Mucosa of gallbladder (tissue), 1 donor: ENCODE measurements at regions not wholly inside any gene's neighbourhood (a gene's known extent, or its start where the extent isn't known, plus 50 kb on each side); places are given as distances from the start of the nearest gene placed in this dataset.

Experiments
- DNase-seq: peaks from one replicate; pipeline ENCODE4 v3.0.0-alpha.2; 2020; ENCODE audit warnings: low spot score
- donor health status: DM: no; HTN: no; CAD: no.

DNA sequence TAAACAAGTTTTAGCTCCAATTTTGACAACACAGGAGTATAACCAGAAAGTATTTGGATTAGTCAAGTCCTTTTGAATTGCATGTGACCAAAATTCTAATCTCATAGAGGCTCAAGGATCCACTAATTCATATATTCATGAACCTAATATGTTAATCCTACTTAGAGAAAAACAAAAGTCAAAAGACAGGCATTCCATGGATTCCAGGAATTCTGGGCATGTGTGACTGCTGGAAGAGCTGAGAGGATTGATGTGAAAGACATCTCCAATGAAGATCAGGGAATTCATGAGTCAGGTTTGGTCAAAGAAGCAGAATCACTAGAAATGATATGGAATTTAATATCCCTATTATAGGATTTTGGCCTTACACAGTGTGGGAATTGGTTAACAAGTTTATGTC is 1494.6 kb upstream of the DDX18 start:
- no peak for DNase-seq

DNA sequence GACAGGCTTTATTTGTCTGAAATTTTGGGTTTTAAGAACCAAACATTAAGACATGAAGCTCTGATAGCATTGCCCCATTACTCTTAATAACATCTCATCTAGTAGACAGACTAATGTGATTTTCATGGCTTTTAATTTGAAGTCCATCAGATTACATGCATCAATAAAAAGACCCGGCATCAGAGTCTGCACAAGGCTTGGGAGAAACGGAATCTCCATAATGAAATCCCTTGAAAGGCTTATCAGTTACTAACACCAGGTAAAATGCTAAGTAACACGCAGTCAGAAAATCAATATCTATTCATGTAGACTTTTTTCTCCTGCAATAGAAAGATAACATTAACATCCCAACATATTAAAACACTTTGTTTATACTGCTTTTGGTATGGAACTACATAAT is 1485.2 kb upstream of the DDX18 start:
- DNase-seq = no peak

DNA sequence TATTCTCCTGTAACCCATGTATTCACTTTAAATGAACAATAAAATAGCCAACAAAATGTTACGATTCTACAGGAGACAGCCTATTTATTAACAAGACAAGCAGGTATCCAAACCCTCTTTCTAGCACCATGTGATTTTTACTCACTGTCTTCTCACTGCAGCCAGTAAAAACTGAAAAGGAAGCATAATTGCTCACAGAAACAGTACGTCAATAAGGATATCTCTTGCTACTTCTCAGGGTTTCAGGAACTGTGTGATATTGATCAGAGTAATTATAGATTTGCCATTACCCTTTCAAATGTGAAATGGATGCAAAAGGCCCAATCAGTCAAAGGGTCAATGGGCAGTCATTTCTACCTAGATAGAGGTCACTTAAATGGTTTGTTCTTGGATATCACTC is 1473.8 kb upstream of the DDX18 start:
- no peak for DNase-seq

DNA sequence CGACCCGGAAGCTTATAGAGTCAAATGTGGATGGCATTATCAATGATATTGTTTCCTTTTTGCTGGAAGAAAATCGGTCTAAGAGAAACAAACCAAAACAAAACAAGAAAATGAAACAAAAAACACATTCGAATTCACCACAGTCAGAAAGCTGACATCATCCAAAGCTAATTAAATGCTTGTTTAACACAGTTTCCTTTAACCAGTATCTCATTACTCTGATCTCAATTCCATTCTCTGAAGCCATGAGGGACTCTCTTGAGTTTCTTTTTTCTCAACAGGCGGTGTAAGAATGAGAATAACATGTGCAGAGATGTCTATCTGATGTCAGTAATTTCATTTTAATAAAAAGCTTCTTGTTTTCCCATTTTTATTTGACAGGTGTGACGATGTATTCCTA is 1448.3 kb upstream of the DDX18 start:
- no peak for DNase-seq

DNA sequence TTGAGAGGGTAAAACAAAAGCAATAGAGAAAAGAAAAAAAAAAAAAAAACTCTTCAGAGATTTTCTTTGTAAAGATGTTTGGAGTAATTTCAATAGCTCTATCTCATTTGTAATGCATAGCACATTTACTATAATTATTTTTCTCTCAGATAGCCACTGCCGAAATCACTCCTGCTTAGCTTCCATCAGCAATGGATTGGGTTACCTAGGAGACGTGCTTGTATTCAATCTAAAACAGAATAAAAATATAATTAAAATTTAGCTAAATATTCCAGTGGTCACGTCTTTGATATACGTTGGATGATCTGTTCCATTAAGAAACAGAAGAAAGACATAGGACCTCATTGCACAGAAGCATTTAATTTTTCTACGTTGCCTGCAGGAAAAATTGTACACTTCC is 1435.7 kb upstream of the DDX18 start:
- no peak for DNase-seq

DNA sequence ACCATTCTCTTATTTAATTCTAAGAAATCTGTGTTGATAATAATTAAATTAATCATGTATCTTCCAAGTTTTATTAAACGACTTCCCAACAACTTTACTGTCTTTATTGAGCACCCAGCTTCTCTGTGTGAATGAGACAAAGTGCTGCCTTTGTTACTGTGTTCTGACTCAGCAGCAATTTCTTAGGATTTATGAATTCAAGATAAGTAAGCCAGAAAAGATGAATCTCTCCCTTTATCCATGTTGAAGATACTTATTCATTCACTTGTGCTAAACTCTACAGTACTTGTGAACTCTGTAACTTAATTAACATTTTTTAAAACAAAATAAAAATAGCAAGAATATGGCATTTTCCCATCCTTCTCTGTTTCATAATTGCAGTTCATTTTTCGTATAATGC is 1403.3 kb upstream of the DDX18 start:
- no peak for DNase-seq

DNA sequence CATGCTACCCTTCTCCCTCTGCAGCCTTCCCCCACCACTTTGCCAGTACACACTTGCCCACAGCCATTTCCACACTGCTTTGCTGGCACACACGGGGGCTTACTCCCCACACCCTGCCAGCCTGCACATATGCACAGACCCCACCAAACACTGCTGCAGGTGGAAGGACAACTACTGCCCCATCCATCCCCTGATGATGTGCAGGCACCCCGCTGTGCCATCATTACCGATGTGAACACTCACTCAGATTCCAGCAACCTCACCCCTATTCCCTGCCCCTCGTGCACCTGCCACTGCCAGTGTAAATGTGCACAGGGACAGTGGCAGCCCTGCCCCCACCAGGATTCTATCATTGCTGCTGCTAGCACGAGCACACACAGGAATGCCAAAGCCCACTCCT is 1400.8 kb upstream of the DDX18 start:
- DNase-seq = no peak

DNA sequence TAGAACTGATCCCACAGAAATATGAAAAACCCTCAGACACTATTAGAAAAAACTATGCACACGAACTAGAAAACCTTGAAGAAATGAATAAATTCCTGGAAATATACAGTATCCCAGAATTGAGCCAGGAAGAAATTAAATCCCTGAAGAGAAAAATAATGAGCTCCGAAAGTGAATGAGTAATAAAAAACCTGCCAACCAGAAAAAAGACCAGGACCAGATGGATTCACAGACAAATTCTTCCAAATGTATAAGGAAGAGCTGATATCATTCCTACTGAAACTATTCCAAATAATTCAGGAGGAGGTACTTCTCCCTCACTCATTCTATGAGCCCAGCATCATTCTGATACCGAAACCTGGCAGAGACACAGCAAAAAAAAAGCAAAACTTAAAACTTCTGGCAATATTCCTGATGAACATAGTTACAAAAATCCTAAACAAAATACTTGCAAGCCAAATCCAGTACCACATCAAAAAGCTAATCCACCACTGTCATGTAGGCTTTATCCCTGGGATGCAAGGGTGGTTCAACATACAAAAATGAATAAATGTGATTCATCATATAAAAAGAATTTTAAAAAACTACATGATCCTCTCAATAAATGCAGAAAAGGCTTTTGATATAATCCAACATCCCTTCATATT is 1397.6 kb upstream of the DDX18 start:
- no peak for DNase-seq

DNA sequence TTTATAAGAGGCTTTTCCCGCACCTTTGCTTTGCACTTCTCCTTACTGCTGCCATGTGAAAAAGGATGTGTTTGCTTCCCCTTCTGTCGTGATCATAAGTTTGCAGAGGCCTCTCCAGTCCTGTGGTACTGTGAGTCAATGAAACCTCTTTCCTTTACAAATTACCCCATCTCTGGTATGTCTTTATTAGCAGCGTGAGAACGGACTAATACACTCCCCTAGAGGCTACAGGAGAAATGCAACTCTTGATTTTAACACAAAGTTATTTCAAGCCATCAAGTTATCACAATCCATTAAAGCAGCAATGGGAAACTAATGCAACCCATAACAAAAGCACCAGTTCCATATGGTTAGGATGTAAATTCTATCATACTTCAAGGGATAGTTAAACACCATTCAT is 1378.8 kb upstream of the DDX18 start:
- no peak for DNase-seq

DNA sequence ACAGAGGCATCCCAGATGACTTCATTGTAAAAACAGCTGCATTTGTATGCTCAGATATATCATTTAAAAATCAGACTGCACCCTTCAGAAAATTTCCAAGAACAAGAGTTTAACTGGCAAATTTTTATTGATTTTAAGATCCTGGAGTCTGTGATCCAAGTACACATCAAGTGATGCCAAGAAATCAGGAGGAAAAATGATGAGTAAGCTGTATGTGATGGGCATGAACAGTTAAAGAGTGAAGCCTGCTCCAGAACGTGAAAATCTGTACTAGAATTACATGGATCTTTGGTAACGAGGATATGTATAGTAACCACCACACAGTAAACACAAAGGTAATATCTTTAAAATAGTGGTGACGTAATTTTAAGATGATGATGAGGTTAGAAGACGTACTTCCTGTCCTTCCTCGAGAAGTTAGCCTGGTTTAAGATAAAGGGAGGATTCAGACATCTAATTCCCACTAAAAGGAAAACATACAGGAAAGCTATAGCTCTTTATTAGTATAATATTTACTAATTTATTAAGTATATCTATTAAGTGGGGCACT is 1374.3 kb upstream of the DDX18 start:
- DNase-seq = no peak

DNA sequence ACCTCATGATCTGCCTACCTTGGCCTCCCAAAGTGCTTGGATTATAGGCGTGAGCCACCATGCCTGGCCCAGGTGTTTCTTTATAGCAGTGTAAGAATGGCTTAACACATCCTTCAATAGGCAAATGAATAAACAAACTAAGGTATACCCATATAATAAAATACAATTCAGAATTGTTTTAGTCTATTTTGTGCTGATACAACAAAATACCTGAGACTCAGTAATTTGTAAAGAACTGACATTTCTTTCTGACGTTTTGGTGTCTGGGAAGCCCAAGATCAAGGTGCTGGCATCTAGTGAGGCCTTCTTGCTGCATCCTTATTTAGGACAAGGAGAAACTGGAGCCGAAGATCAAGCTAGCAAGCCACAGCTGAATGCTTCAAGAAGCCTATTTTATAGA is 1372.1 kb upstream of the DDX18 start:
- no peak for DNase-seq

DNA sequence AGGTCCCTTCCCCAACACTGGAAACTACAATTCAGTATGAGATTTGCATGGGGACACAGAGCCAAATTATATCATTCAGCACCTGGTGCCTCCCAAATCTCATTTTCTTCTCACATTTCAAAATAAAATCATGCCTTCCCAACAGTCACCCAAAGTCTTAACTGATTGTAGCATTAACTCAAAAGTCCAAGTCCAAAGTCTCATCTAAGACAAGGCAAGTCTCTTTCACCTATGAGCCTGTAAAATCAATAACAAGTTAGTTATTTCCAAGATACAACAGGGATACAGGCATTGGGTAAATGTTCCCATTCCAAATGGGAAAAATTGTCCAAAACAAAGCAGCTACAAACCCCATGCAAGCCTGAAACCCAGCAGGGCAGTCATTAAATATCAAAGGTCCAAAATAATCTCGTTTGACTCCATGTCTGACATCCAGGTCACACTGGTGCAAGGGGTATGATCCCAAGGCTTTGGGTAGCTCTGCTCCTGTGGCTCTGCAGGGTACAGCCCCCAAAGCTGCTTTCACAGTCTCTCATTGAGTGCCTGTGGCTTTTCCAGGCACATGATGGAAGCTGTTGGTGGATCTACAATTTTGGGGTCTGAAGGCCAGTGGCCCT is 1370.1 kb upstream of the DDX18 start:
- DNase-seq = no peak

DNA sequence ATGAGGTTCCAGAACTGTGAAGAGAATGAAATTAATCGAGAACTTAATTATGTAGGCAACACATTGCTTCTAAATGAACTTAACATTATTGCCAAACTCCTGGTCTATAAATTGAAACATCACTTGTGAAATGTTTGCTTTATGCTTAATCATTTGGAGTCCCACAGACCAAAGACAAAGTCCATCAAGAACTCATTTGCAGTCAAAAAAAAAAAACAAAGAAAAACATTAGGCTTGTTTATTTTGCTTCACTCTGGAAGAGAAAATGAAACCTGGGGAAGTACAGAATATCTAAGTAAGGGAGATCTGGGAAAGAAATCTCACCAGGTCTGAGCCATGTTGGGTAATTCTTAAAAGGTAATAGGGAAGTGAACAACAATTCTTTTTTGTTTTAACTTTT is 1363.5 kb upstream of the DDX18 start:
- no peak for DNase-seq

DNA sequence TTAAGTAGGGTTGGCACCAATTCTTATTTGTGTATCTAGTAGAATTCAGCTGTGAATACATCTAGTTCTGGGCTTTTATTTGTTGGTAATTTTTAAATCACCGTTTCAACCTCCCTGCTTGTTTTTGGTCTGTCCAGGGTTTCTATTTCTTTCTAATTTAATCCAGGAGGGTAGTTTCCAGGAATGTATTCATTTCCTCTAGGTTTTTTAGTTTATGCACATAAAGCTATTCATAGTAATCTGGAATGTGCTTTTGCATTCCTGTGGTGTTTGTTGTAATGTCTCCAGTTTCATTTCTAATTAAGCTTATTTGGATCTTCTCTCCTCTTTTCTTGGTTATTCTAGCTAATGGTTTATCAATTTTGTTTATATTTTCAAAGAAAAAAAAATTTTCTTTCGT is 1361.8 kb upstream of the DDX18 start:
- no peak for DNase-seq

DNA sequence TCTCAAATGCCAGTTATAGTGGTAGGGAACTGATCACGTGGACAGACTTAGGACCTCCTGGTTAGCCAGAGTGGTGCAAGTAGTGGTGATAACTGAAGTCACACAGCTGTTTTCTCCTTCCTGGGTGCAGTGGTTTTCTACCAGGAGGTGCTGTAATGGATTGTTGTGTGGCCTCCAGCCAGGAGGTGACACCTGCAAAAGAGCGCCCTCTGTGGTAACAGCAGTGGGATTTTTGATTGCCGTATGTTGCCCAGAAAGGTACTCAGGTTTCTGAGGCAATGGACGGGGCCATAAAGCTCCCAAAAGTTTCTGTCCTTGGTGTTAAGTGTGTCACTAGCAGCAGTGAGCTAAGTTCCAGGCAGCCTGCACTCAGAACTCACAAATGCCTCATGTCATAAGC is 1358.1 kb upstream of the DDX18 start:
- DNase-seq = no peak

DNA sequence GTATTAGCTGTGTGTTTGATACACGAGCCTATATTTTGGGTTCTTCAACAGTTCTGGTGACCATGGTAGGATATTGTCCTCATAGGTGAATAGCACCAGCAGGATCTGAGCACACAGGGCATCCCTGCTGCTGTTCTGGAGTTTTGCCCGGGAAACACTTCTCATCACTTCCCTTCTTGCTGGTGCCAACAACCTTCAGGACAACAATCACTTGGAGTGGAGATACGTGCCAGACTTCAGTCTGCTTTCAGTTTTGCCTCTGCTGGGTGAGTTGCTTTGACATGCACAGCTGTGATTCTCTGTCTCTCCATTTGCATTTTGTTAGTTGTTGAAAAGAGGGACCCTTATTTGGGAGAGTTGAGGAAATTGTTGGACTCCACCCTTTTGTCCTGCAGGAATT is 1347.2 kb upstream of the DDX18 start:
- DNase-seq = peak; percentile 61

DNA sequence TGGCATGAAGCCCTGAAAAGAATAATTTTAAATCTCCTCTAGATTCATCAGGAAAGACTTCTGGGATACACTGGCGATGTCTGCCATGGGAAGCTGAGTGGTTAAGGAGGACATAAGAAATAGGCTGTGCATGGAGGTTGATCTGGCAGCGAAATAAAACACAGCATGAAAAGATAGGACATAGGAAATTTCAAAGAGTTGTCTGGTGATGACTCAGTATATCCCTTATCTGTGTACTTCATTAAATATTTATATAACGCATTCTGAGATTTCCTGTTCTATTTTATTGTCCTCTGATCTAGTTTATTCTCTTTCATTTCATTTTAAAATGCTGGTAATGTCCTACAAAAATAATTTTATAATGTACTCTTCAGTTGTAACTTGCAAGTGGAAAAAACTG is 1337.3 kb upstream of the DDX18 start:
- no peak for DNase-seq

DNA sequence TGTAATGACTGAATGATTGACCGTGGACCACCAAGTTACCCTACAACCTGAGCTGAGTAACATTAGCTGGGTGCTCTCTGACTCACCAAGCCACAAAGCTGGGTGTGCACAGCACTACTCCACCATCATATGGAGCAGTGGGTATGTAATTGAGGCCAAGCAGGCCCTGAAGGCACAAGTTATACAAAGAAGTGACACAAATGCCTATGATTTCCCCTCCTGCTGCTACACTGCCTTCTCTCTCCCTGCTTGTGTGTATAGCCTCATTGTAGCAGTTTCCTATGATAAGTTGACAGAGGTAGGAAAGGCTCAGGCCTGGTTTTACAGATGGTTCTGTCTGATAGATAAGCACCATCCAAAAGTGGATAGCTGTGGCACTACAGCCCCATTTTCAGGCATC is 1327.2 kb upstream of the DDX18 start:
- DNase-seq = no peak

DNA sequence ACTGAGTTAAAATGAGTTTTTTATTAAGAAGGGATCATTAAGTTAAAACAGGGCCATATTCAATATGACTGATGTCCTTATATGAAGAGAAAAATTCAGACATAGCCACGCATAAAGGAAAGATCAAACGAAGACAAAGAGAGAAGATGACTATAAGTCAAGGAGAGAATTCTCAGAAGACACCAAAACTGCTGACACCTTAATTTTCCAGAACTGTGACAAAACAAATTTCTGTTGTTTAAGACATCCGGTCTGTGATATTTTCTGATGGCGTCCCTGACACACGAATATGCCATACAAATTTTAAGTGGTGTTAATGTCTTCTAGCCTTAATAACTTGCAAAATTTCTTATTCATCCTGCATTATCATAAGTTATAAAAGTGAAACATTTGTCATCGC is 1325.2 kb upstream of the DDX18 start:
- no peak for DNase-seq

DNA sequence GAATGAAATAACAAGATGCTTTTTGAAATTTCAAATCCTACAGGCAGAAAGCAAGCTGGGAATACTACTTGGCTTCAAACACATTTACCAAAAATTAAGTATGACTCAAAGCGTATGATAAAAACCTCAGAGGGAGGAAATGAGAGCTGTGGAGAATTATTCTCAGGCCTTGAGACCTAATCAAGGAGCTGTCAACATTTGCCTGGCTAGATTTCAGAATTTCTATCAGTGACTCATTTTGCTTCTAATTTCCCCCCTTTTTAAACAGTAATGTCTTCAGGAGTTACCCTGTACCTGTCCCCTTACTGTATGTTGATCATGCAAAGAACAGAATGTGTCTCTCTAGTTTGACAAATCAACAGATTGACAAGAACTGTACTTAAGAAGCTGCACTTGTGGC is 1324.5 kb upstream of the DDX18 start:
- no peak for DNase-seq

DNA sequence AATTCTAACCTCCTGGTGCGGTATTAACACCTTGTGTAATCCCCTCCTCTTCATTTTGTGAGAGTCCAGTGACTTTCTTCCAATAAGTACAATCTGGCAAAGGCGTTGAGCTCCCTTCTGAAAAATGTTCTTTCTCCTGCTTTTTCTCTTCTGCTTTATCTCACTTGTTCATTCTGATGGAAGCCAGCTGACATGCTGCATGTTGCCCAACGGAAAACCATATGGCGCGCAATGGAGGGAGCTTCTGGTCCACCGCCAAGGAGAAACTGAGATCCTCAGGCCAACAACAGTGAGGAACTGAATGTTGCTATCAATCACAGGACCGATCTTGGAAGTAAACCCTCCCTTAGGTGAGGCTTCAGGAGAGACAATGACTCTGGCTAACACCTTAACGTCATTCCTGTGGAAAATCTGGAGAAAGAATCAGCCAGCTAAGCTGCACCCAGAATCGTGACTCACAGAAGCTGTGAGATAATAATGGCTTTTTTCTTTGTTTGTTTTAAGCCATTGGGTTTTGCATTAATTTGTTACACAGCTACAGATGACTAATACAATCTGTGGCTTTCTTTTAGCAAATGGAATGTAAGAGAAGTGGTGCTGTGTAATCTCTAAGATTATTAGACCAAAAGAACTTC is 1323.9 kb upstream of the DDX18 start:
- no peak for DNase-seq

DNA sequence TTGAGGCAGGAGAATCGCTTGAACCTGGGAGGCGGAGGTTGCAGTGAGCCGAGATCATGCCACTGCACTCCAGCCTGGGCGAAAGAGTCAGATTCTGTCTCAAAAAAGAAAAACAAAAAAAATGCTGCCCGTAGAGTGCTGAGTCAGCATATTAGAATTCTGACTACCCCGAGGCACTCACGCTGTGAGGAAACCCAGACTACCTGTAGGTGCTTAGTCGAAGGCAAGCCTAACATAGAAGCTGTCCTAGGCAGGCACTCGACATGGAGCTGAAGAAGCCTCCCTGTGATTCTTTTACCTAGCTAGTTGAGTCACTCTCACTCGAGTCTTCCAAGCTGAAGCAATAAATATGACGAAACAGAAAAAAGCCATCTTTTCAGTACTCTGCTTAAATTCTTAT is 1323.2 kb upstream of the DDX18 start:
- DNase-seq = no peak

DNA sequence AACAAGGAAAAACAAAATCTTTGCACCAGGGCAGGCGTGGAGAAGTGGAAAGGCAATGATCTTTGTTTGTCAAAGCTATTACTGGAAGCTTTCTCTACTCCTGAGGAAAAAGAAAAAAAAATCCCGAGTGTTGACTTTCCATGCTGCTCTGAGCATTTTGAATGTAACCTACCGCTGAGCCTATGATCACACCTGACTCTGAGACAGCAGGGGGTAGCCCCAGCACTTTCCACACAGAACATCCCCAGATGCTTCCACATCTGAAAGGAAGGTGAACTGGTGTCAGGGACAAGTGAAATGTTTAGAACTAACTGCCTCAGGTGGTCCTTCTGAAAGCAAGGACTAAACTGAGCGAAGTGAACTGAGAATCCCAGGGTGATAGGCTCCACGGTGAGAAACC is 1315.1 kb upstream of the DDX18 start:
- no peak for DNase-seq
